RWPE2 (cell line): ENCODE measurements at regions not wholly inside any gene's neighbourhood (a gene's known extent, or its start where the extent isn't known, plus 50 kb on each side); places are given as distances from the start of the nearest gene placed in this dataset.

Source experiments
- ATAC-seq: fragments of 200-7000 bp; cut with Tn5 transposase; 3 replicates; pipeline ENCODE4 v1.9.1; 2021; ENCODE audit warnings: low read depth
- DNase-seq: peaks from one replicate; pipeline ENCODE4 v3.0.0-alpha.2; 2020; ENCODE audit warnings: low spot score
- H3K27ac ChIP-seq: fragments of 450-650 bp; 2 replicates; pipeline ENCODE4 v1.5.1; 2017; ENCODE audit warnings: mild to moderate bottlenecking; ENCODE audit not compliant: poor library complexity, severe bottlenecking
- H3K27me3 ChIP-seq: fragments of 250-450 bp; sonication (Bioruptor Pico); 2 replicates; pipeline ENCODE4 v1.5.1; 2021; ENCODE audit warnings: mild to moderate bottlenecking, moderate library complexity; ENCODE audit not compliant: insufficient read depth, poor library complexity, severe bottlenecking
- H3K36me3 ChIP-seq: fragments of 250-450 bp; sonication (Bioruptor Pico); 2 replicates; pipeline ENCODE4 v1.5.1; 2020; ENCODE audit warnings: low read depth, mild to moderate bottlenecking, moderate library complexity
- H3K4me1 ChIP-seq: fragments of 250-450 bp; sonication (Bioruptor Pico); 2 replicates; pipeline ENCODE4 v1.5.1; 2021; ENCODE audit warnings: mild to moderate bottlenecking, moderate library complexity; ENCODE audit not compliant: insufficient read depth, poor library complexity, severe bottlenecking
- H3K4me3 ChIP-seq: fragments of 250-450 bp; sonication (Bioruptor Pico); 2 replicates; pipeline ENCODE4 v1.5.1; 2021; ENCODE audit warnings: mild to moderate bottlenecking, moderate library complexity; ENCODE audit not compliant: severe bottlenecking
- H3K9me3 ChIP-seq: fragments of 250-450 bp; sonication (Bioruptor Pico); 2 replicates; pipeline ENCODE4 v1.5.1; 2021; ENCODE audit warnings: mild to moderate bottlenecking, moderate library complexity; ENCODE audit not compliant: severe bottlenecking
- TF ChIP-seq, protein P1 (sequence below): fragments of 450-650 bp; IDR thresholded peaks from one replicate; pipeline ENCODE4 v1.5.1; 2017; ENCODE audit warnings: mild to moderate bottlenecking, moderate library complexity; ENCODE audit not compliant: poor library complexity, severe bottlenecking

DNA sequence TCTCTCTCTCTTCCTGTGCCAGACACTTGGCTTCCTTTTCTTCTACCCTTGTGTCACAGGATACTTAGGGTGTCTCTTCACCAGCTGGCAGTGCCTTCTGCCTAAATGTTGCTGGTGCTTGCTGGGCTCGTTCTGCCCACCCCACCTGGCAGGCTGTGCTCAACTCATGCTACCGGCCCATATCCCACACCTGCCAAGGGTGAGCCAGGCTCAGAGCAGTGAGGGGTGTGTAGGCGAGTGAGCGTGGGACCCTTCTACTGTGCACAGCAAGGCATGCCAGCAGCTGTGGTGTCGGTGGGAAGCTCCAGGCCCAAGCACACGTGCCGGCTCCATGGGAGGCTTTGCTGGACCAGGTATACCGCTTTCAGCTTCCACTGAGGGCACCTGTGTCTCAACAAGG lies 1626.7 kb upstream of the ACO1 start:
- Histone ChIP-seq H3K4me1 (no peaks in the 10 kb centered on the region), H3K4me3 (no peak overlapping the region), H3K27me3 (peaks cover 2% of the 10 kb centered on the region), H3K36me3 (no peaks in the 10 kb centered on the region), H3K9me3 (no peaks in the 10 kb centered on the region), H3K27ac (no peak overlapping the region)
- ATAC-seq (no peak; the same call in 2 of the 3 replicates), DNase-seq (no peak)
- TF ChIP-seq, protein P1, sequence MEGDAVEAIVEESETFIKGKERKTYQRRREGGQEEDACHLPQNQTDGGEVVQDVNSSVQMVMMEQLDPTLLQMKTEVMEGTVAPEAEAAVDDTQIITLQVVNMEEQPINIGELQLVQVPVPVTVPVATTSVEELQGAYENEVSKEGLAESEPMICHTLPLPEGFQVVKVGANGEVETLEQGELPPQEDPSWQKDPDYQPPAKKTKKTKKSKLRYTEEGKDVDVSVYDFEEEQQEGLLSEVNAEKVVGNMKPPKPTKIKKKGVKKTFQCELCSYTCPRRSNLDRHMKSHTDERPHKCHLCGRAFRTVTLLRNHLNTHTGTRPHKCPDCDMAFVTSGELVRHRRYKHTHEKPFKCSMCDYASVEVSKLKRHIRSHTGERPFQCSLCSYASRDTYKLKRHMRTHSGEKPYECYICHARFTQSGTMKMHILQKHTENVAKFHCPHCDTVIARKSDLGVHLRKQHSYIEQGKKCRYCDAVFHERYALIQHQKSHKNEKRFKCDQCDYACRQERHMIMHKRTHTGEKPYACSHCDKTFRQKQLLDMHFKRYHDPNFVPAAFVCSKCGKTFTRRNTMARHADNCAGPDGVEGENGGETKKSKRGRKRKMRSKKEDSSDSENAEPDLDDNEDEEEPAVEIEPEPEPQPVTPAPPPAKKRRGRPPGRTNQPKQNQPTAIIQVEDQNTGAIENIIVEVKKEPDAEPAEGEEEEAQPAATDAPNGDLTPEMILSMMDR, result no peak

DNA sequence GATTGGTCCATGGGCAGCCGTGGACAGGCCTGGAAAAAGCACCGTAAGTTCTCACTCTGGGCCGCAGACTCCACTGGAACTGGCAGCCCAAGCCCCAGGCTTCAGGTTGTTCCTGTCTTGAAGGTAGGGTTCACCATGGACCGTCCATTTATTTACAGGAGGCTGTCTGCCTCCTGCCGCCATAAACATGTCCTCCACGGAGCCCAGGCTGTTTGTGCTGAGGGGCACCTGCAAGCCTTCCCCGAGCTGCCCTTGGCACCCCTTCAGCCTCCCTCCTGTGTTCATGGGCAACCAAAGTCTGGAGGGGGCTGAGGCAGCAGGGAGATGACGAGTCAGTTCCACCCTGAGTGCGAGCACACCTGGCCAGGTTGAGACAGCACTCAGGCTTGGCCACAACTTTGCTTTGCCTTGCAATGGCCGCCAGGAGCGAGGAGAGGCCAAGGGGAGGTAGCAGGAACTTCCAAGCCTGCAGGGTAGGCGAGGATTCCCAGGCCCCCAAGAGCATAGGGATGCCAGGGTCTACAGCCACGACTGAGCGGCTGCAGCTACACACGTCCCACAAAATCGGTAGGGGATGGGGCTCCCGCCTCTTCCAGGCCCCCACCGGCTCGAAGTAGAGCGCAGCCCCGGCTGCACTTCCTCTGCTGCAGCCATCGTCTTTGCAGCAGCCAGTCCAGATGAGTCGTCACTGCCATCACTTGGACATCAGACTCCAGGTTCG lies 1625.6 kb upstream of the ACO1 start:
- ATAC-seq, result no peak
- Histone ChIP-seq H3K27ac (no peak overlapping the region), H3K4me1 (no peaks in the 10 kb centered on the region), H3K36me3 (no peaks in the 10 kb centered on the region), H3K9me3 (no peaks in the 10 kb centered on the region), H3K4me3 (no peak overlapping the region), H3K27me3 (no peaks in the 10 kb centered on the region)
- DNase-seq, result peak; percentile 21
- TF ChIP-seq, protein P1, result no peak

- Histone ChIP-seq H3K4me3 (no peak overlapping the region), H3K4me1 (no peaks in the 10 kb centered on the region), H3K27me3 (no peaks in the 10 kb centered on the region), H3K27ac (no peak overlapping the region), H3K9me3 (no peaks in the 10 kb centered on the region), H3K36me3 (no peaks in the 10 kb centered on the region)
- TF ChIP-seq, protein P1, result no peak
- ATAC-seq (no peak), DNase-seq (no peak)
Measured at GRCh38 chr9:30765318-30765717, 1619.1 kb upstream of the ACO1 start.

- TF ChIP-seq, protein P1, result no peak
- Histone ChIP-seq H3K27ac (no peak overlapping the region), H3K4me3 (no peak overlapping the region), H3K36me3 (no peaks in the 10 kb centered on the region), H3K27me3 (no peaks in the 10 kb centered on the region), H3K9me3 (no peaks in the 10 kb centered on the region), H3K4me1 (no peaks in the 10 kb centered on the region)
- no peak for DNase-seq
- ATAC-seq, result no peak
Measured at GRCh38 chr9:30771163-30771708, 1613.2 kb upstream of the ACO1 start.

GRCh38 chr9:30771760-30772159 lies 1612.7 kb upstream of the ACO1 start:
- H3K9me3 ChIP-seq, result no peaks in the 10 kb centered on the region
- H3K27ac ChIP-seq, result no peak overlapping the region
- no peaks in the 10 kb centered on the region for H3K4me1 ChIP-seq
- no peak for DNase-seq
- H3K36me3 ChIP-seq, result no peaks in the 10 kb centered on the region
- no peak for ATAC-seq
- TF ChIP-seq, protein P1, result no peak
- H3K4me3 ChIP-seq, result no peak overlapping the region
- no peaks in the 10 kb centered on the region for H3K27me3 ChIP-seq
